ENCODE measurements at regions not wholly inside any gene's neighbourhood (a gene's known extent, or its start where the extent isn't known, plus 50 kb on each side); places are given as distances from the start of the nearest gene placed in this dataset.

DNA sequence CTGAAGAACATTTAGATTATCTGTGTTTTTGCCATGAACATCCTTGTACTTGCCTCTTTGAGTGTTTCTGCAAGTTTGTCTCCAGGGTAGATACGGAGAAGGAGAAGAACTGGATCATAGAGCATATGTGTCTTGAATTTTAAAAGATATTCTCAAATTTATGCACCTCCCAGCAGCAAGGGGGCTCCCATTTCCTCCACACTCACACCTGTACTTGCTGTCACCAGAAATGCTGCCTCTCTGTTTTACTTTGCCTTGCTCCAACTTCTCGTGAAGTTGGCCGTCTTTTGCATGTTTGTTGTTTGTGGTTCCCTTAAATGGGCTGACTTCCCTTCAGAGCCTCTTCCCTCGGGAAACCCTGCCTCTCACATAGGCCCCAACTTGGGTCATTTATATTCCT lies 171.0 kb downstream of the TFAP2C start:
- no peak for DNase-seq (ENCODE audit: low read depth)

- no peak for DNase-seq (ENCODE audit: low read depth)
These were observed 173.1 kb downstream of the TFAP2C start for GRCh38 chr20:56801971-56802755.

DNA sequence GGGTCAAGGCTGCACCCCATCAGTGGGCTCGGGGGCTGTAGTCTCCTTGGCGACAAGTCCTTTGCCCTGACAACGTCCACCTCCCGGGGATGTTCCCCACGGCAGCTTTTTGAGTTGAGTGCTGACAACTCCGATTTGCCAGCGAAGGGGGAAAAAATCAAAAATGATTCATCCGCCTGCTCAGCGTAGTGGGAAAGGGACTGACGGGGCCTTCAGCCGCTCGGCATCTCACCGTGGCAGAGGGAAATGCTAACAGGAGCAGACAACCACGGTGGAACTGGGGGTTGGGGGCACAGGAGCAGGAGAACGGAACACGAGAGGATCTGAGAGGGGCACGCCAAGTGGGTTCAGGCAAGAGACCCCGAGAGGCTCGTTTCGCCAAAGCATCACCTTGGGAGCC lies 173.7 kb downstream of the TFAP2C start:
- DNase-seq (ENCODE audit: low read depth), result no peak

GRCh38 chr20:56805313-56805712 lies 176.2 kb downstream of the TFAP2C start:
- no peak for DNase-seq (ENCODE audit: low read depth)

GRCh38 chr20:56805966-56806365 lies 176.9 kb downstream of the TFAP2C start:
- DNase-seq (ENCODE audit: low read depth), result no peak

GRCh38 chr20:56806952-56807517 lies 177.9 kb downstream of the TFAP2C start:
- DNase-seq (ENCODE audit: low read depth), result no peak

GRCh38 chr20:56808117-56808725 lies 179.1 kb downstream of the TFAP2C start:
- no peak for DNase-seq (ENCODE audit: low read depth)

GRCh38 chr20:56808732-56809131 lies 179.6 kb downstream of the TFAP2C start:
- no peak for DNase-seq (ENCODE audit: low read depth)

GRCh38 chr20:56809668-56810067 lies 180.6 kb downstream of the TFAP2C start:
- no peak for DNase-seq (ENCODE audit: low read depth)

GRCh38 chr20:56810141-56810540 lies 181.0 kb downstream of the TFAP2C start:
- DNase-seq (ENCODE audit: low read depth), result no peak

GRCh38 chr20:56815796-56816195 lies 186.7 kb downstream of the TFAP2C start:
- no peak for DNase-seq (ENCODE audit: low read depth)

DNA sequence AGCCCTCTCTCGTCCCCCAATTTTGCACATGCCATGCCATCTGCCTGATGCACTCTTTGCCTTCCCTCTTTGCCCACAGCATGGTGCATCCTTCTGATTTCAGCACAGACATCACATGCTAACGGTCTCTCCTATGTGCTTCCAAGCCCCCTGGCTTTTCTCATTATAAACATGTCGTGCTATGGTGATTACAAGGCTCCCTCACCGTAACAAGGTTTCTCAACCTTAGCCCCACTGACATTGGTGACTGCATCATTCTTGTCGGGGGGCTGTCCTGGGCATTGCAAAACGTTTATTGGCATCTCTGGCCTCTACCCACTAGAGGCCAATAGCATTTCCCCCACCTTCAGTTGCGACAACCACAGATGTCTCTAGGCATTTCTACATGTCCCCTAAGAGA lies 187.2 kb downstream of the TFAP2C start:
- no peak for DNase-seq (ENCODE audit: low read depth)

DNA sequence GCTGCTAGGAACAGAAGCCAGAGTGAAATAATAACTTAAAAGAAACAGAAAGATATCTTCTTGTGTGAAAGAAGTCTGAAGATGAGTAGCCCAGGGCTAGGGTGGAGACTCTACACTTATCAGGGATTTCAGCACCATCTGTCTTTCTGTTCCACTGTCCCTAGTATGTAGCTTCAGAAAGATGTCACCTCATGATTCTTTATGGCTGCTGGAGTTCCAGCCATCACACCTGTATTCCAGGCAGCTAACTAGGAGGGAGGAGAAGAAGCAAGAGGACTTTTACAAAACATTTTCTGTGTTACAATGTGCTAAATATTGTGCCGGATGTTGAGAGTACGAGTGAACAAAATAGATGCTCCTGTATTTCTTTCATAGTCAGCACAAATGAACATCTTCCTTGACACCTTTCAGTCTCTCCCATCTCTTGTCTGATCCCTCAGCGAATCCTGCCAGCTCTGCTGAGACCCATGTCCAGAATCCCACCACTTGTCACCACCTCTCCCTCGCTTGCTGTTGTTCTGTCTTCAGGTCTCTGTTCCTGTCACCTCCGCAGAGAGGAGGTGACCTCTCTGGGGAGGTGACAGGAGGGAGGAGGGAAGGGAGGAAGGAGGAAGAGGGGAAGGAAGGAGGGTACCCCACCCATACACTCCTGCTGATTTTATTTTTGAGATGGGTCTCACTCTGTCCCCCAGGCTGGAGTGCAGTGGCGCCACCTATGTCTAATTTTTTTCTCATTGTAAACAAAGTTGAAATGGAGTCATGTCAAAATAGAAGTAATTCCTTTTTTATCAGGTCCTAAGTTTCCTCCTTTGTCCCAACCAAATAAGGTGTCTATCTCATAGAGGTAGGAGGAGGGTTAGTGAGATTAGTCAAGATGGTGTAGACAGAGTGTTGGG lies 188.9 kb downstream of the TFAP2C start:
- no peak for DNase-seq (ENCODE audit: low read depth)

DNA sequence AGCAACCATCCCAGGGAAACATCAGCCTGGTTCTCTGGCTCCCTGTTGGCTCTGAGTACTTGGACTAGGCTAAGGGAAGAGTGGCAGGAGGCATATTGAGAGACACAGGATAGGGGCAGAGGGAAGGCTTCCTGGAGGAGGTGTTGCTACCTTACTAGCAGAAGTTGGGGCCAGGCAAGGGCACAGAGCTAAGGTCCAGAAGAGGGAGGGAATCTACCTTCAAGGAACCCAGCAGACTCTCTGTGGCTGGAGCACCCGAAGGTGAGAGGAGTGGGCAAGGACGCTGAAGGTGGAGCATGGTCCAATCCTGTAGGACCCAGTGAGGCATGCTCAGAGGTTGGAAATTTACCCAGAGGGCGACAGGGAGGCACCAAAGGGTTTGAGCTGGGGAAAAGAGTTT lies 191.9 kb downstream of the TFAP2C start:
- no peak for DNase-seq (ENCODE audit: low read depth)

GRCh38 chr20:56826306-56826704 lies 197.2 kb downstream of the TFAP2C start:
- DNase-seq (ENCODE audit: low read depth), result no peak

- no peak for DNase-seq (ENCODE audit: low read depth)
These were observed 197.9 kb downstream of the TFAP2C start for GRCh38 chr20:56826705-56827665.

DNA sequence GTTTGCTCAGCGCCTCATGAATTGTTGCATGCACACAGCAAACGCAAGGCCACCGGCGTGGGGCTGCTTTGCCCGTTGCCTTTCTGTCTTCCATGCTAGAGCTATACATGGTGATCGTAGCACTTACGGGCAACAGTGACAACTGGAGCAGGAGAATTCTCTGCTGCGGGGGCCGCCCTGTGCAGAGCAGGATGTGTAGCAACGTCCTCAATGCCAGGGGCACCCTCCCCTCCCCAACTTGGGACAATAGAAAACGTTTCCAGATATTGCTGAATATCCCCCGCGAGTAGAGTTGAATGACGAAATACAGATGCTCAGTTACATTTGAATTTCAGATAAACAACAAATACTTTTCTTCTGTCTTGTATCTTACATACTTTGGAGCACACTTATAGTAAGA lies 198.7 kb downstream of the TFAP2C start:
- DNase-seq (ENCODE audit: low read depth), result no peak

DNA sequence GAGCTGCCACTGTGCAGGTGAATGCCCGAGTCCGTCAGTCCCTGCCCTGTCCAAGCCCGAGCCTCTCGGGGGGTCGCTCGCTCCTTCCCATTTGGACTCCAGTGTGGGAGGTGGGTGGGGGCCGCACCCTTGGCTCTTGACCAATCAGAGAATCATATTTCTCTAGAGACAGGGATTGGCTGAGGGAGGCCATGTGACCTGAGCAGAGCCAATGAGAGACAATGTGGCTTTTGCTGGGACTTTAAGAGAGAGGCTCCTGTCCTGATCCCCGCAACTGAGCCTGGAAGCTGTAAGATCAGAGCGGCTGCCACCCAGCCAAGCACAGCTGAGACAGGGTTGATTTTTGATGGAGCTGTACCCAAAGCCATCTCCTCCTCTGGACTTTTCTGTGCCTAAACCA lies 199.3 kb downstream of the TFAP2C start:
- no peak for DNase-seq (ENCODE audit: low read depth)

- no peak for DNase-seq (ENCODE audit: low read depth)
These were observed 200.8 kb downstream of the TFAP2C start for GRCh38 chr20:56829788-56830385.

GRCh38 chr20:56831795-56832194 lies 202.7 kb downstream of the TFAP2C start:
- DNase-seq (ENCODE audit: low read depth), result no peak
